H9 (cell line): ENCODE measurements at regions not wholly inside any gene's neighbourhood (a gene's known extent, or its start where the extent isn't known, plus 50 kb on each side); places are given as distances from the start of the nearest gene placed in this dataset.
"Not testable (repeated sequence)": the region's sequence is repeated elsewhere in the genome, so short reads cannot be mapped to it uniquely, and the experiment has no call there.

Experiments used
- DNase-seq: peaks from one replicate; pipeline ENCODE4 v3.0.0-alpha.2; 2017
- H2AFZ ChIP-seq: one replicate; pipeline ENCODE4 v1.6.1; 2013; ENCODE audit warnings: mild to moderate bottlenecking, low read length, control low read depth, moderate library complexity
- H2AK5ac ChIP-seq: 2 replicates; pipeline ENCODE4 v1.6.1; 2013; ENCODE audit warnings: low read length, control low read depth, mixed read lengths; ENCODE audit not compliant: insufficient read length
- H2BK120ac ChIP-seq: one replicate; pipeline ENCODE4 v1.6.1; 2013; ENCODE audit warnings: low read depth, mild to moderate bottlenecking, low read length, control low read depth, inconsistent platforms; ENCODE audit not compliant: poor library complexity, severe bottlenecking
- H2BK12ac ChIP-seq: 2 replicates; pipeline ENCODE4 v1.6.1; 2013; ENCODE audit warnings: low read length, control low read depth, mixed read lengths, low read depth; ENCODE audit not compliant: insufficient read length
- H2BK15ac ChIP-seq: 2 replicates; pipeline ENCODE4 v1.6.1; 2013; ENCODE audit warnings: low read depth, low read length, control low read depth
- H2BK20ac ChIP-seq: one replicate; pipeline ENCODE4 v1.6.1; 2013; ENCODE audit warnings: low read depth, mild to moderate bottlenecking, low read length, control low read depth, inconsistent platforms; ENCODE audit not compliant: poor library complexity, severe bottlenecking
- H2BK5ac ChIP-seq: 2 replicates; pipeline ENCODE4 v1.6.1; 2013; ENCODE audit warnings: low read length, control low read depth, mixed read lengths; ENCODE audit not compliant: insufficient read length
- H3K14ac ChIP-seq: 2 replicates; pipeline ENCODE4 v1.6.1; 2013; ENCODE audit warnings: low read length, control low read depth; ENCODE audit not compliant: insufficient read depth
- H3K18ac ChIP-seq: 2 replicates; pipeline ENCODE4 v1.6.1; 2013; ENCODE audit warnings: low read depth, mild to moderate bottlenecking, mixed read lengths, low read length, control low read depth; ENCODE audit not compliant: insufficient read length
- H3K23ac ChIP-seq: 2 replicates; pipeline ENCODE4 v1.6.1; 2013; ENCODE audit warnings: low read length, control low read depth, mixed read lengths, low read depth; ENCODE audit not compliant: insufficient read length
- H3K23me2 ChIP-seq: 2 replicates; pipeline ENCODE4 v1.6.1; 2013; ENCODE audit warnings: low read depth, mild to moderate bottlenecking, mixed read lengths, low read length, control low read depth; ENCODE audit not compliant: insufficient read length, poor library complexity, severe bottlenecking
- H3K27ac ChIP-seq: 2 replicates; pipeline ENCODE4 v1.5.1; 2013; ENCODE audit warnings: low read length, control low read depth, mixed read lengths, low read depth; ENCODE audit not compliant: insufficient read length
- H3K27me3 ChIP-seq: 2 replicates; pipeline ENCODE4 v1.6.1; 2013; ENCODE audit warnings: low read length, control low read depth, inconsistent platforms; ENCODE audit not compliant: insufficient read depth
- H3K4ac ChIP-seq: 2 replicates; pipeline ENCODE4 v1.6.1; 2013; ENCODE audit warnings: low read depth, mild to moderate bottlenecking, control low read depth, inconsistent platforms, low read length, moderate library complexity
- H3K4me1 ChIP-seq: 2 replicates; pipeline ENCODE4 v1.6.1; 2013; ENCODE audit warnings: low read length, control low read depth, inconsistent platforms; ENCODE audit not compliant: insufficient read depth
- H3K4me2 ChIP-seq: 2 replicates; pipeline ENCODE4 v1.6.1; 2013; ENCODE audit warnings: low read length, control low read depth, mixed read lengths; ENCODE audit not compliant: insufficient read length, insufficient read depth
- H3K56ac ChIP-seq: 2 replicates; pipeline ENCODE4 v1.6.1; 2013; ENCODE audit warnings: low read depth, mild to moderate bottlenecking, mixed read lengths, low read length, control low read depth; ENCODE audit not compliant: insufficient read length
- H3K79me1 ChIP-seq: 2 replicates; pipeline ENCODE4 v1.6.1; 2013; ENCODE audit warnings: low read depth, mild to moderate bottlenecking, moderate library complexity, low read length, control low read depth, inconsistent platforms; ENCODE audit not compliant: insufficient read depth, poor library complexity, severe bottlenecking
- H3K79me2 ChIP-seq: 2 replicates; pipeline ENCODE4 v1.6.1; 2013; ENCODE audit warnings: low read length, control low read depth, inconsistent platforms; ENCODE audit not compliant: insufficient read depth
- H3K9ac ChIP-seq: 2 replicates; pipeline ENCODE4 v1.6.1; 2013; ENCODE audit warnings: low read length, control low read depth, mixed read lengths; ENCODE audit not compliant: insufficient read length; ENCODE audit errors: extremely low read depth
- H3K9me3 ChIP-seq: one replicate; pipeline ENCODE4 v1.6.1; 2013; ENCODE audit warnings: low read depth, low read length, inconsistent platforms; ENCODE audit not compliant: control insufficient read depth
- H3T11ph ChIP-seq: one replicate; pipeline ENCODE4 v1.6.1; 2013; ENCODE audit warnings: mild to moderate bottlenecking, low read length, control low read depth, inconsistent platforms
- H4K20me1 ChIP-seq: one replicate; pipeline ENCODE4 v1.6.1; 2013; ENCODE audit not compliant: control insufficient read depth, insufficient read length, insufficient read depth
- H4K5ac ChIP-seq: 2 replicates; pipeline ENCODE4 v1.6.1; 2013; ENCODE audit warnings: low read depth, mild to moderate bottlenecking, mixed read lengths, low read length, control low read depth; ENCODE audit not compliant: insufficient read length
- H4K8ac ChIP-seq: replicated peaks from 2 replicates; pipeline ENCODE4 v1.6.1; 2013; ENCODE audit warnings: low read length, control low read depth, mixed read lengths, low read depth; ENCODE audit not compliant: insufficient read length
- H4K91ac ChIP-seq: 2 replicates; pipeline ENCODE4 v1.6.1; 2013; ENCODE audit warnings: low read depth, mild to moderate bottlenecking, moderate library complexity, mixed read lengths, low read length, control low read depth; ENCODE audit not compliant: insufficient read length
- H3K27ac Mint-ChIP-seq, 3 experiments: 2 replicates in 2 of 3; 3 replicates in 1 of 3; pipeline ENCODE4 v1.8.0; 2020 to 2021; ENCODE audit warnings: mixed read lengths in 3 of 3, mild to moderate bottlenecking in 1 of 3, moderate library complexity in 1 of 3
- H3K27me3 Mint-ChIP-seq: 2 replicates; pipeline ENCODE4 v1.8.0; 2021; ENCODE audit warnings: low read depth, mild to moderate bottlenecking, moderate library complexity, mixed read lengths
- H3K36me3 Mint-ChIP-seq, 3 experiments: 2 replicates in 2 of 3; 3 replicates in 1 of 3; pipeline ENCODE4 v1.8.0; 2020 to 2021; ENCODE audit warnings: low read depth in 3 of 3, mixed read lengths in 3 of 3; ENCODE audit not compliant: insufficient read depth in 1 of 3
- H3K4me1 Mint-ChIP-seq, 2 experiments: 2 replicates each; pipeline ENCODE4 v1.8.0; 2020; ENCODE audit warnings: mixed read lengths in 2 of 2
- H3K4me3 Mint-ChIP-seq, 2 experiments: 2 replicates in 1 of 2; 3 replicates in 1 of 2; pipeline ENCODE4 v1.8.0; 2020 to 2021; ENCODE audit warnings: mild to moderate bottlenecking in 2 of 2, mixed read lengths in 2 of 2, moderate library complexity in 1 of 2
- H3K9me3 Mint-ChIP-seq, 2 experiments: 2 replicates in 1 of 2; 3 replicates in 1 of 2; pipeline ENCODE4 v1.8.0; 2020; ENCODE audit warnings: mild to moderate bottlenecking in 2 of 2, mixed read lengths in 2 of 2, moderate library complexity in 1 of 2

DNA sequence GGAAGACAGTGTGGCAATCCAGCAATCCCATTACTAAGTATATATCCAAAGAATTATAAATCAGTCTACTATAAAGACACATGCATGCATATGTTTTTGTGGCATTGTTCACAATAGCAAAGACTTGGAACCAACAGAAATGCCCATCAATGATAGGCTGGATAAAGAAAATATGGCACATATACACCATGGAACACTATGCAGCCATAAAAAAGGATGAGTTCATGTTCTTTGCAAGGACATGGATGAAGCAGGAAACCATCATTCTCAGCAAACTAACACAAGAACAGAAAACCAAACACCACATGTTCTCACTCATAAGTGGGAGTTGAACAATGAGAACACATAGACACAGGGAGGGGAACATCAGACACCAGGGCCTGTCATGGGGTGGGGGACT, 90.0 kb upstream of the EPB41L4A start:
- not testable (repeated sequence) for H3K4me3 Mint-ChIP-seq, H3K56ac ChIP-seq

More for the DNA sequence above, 90.0 kb upstream of the EPB41L4A start:
- H4K91ac ChIP-seq, H3K79me1 ChIP-seq, H2BK15ac ChIP-seq, H3K4me1 ChIP-seq, H3K27me3 ChIP-seq, H2BK120ac ChIP-seq, H2AK5ac ChIP-seq, H3K18ac ChIP-seq, H4K20me1 ChIP-seq, H3K9ac ChIP-seq, DNase-seq, H3K79me2 ChIP-seq, H2BK5ac ChIP-seq, H4K5ac ChIP-seq, H2BK12ac ChIP-seq, H3T11ph ChIP-seq, H3K9me3 ChIP-seq, H3K4me1 Mint-ChIP-seq, H3K27ac ChIP-seq, H3K14ac ChIP-seq, H4K8ac ChIP-seq, H2AFZ ChIP-seq, H2BK20ac ChIP-seq, H3K23ac ChIP-seq, H3K23me2 ChIP-seq, H3K27me3 Mint-ChIP-seq, H3K4me2 ChIP-seq, H3K4ac ChIP-seq, H3K27ac Mint-ChIP-seq: not testable (repeated sequence)
- Mint-ChIP-seq H3K36me3 (peaks cover 3 to 15% (median 11%) of the 10 kb centered on the region in 3 experiments; a peak in 6 of 7 replicates), H3K9me3 (peaks cover 22 to 29% of the 10 kb centered on the region in 2 experiments)
